ENCODE measurements at regions not wholly inside any gene's neighbourhood (a gene's known extent, or its start where the extent isn't known, plus 50 kb on each side); places are given as distances from the start of the nearest gene placed in this dataset.

DNA sequence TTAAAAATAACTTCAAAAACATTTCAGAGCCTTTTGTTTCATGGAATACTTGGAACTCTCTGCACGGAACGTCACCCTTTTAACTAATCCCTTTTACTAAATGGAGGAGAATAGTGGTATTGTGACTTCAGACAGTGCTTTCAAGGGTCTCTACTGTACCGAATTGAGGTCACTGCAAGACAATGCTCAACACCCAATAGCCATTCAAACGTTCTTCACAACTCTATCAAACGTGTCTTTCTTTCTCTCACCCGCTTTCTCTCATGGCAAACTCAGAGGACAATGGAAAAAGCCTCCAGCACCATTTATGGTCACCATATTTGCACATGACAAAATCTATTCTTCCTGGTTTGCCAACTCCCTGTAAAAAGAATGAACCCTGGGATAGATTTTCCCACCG is 132.1 kb upstream of the SOX5 start:
- DNase-seq (ENCODE audit: low spot score) = no peak

DNA sequence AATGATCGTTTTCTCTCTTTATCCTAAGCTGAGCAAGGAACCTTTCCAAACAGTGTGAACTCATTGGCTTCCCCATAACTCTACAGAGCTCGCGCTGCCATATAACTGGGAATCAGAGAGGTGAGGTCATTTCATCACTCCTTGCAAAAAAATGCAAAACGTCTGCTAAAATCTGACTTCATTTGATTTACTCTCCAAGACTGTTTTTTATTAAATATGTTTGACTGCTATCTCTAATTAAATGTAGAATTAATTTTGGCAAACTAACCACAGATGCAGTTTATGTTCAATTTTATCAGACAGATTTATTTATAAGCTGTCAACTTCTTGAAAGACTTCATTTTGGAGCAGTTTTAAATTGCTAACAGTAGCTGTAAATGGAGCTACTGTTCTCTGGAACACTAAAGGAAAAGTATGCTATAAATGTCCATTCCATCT is 131.6 kb upstream of the SOX5 start:
- DNase-seq (ENCODE audit: low spot score) = no peak

DNA sequence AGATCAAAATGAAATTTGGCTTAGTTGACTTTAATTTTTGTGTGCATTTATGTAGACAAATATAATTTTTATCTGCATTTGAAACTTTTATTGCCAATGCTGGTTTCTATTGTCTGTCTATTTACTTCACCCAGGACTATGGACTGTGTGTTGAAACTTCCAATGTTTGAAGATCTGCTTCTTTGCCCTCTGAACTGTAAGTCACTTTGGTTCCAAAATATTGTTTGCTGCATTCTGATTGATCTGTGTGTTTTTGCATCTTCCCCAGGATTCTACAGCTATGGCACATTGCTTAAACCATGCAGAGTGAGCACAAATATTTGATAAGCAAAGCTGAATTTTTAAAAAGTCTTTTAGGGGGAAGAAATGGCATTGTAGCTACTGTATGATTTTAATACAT is 131.0 kb upstream of the SOX5 start:
- no peak for DNase-seq (ENCODE audit: low spot score)

DNA sequence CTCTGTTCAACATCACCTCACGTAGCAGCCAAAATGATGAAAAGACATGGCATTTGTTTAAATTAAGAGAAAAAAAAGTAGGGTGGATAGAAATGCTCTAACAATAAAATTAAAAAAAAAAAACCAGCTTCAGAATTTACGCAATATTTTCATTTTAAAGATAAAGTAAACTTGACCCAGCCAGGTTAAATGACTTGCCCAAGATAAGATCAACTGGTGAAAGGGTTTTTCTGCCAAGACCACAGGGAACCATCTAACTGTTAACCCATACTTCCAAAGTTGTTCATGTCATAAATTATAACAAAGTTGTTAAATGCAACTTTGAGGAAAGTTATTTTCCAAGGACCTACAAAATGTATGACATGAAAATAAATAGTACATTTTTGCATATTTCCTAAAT is 129.6 kb upstream of the SOX5 start:
- no peak for DNase-seq (ENCODE audit: low spot score)

DNA sequence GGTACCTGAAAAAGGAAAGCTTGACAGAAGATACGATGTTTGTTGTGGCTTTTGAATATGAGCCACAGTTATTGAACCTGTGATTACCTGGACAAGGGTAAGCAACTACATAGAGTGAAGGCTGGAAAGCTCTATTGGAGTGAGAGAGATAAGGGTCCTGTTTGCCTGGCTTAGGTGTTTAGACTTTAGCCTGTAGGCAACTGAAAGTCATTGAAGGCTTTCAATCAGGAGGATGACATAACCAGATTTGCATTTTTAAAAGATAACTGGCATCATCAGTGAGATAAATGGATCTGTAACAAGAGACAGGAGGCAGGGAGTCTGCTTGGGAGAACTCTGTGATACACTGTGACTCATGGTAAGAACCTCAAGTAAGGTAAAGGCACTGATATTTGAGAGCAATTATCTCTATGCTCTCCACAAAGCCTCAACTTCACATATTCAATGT is 128.9 kb upstream of the SOX5 start:
- no peak for DNase-seq (ENCODE audit: low spot score)

DNA sequence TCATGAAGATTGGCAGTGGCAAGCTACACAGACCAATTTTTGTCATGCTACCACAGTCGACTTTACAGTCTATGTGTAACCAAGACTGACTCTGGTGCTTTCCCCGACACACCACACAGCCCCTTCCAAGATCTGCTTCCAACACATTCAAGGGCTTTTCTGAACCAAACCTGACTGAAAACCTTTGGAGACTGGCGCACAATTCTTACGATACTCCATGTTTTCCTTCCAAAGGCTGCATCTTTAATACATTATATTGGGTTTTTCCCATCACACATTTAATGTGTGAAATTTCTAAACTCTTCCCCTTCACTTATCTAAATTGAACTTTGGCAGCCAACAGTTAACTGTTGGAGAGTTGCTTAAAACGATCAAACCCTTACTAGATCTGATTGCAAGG is 127.7 kb upstream of the SOX5 start:
- no peak for DNase-seq (ENCODE audit: low spot score)

DNA sequence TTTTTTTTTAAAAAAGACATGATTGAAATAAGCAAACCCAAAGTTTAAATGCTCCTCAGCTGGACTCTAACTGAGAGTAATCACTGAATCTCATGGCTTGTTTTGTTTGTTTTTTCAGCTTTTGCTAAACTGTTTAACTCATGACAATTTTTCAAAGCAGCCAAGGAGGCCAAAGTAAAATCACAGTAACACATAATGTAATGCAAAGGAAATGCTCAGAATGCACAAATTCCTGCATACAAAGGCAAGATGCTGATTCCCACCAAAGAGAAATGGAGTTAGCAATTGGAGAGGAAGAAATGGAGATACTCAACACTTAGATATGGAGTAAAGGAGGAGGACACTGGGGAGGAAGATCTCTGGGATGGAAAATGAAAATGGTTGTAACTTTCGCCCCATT is 126.2 kb upstream of the SOX5 start:
- no peak for DNase-seq (ENCODE audit: low spot score)

DNA sequence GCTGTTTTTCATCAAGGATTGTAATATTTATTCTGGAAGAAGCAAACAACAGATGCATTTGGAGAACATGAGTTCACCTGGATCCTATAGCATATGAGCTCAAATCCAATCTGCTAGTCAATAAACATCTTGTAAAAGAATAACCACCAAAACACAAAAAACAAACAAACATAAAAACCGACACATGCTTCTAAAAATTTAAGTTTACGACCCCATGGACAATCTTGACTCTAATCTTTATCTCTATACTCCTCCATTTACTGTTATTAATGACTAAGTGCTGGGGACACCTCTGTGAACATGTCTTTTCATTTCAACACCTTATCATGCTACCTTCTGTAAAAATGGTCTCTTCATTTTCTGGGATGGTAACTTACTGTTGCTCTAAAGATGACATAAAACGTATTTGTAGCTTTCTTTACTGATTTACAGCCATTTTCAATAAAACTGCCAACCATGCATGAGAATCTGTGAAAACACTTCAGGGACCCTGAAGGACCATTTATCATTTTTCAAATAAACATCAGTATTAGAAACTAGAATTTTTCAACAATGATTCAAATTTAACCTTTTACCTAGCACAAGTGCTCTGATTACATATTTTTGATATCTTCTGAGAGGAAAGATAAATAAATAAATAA is 123.8 kb upstream of the SOX5 start:
- DNase-seq (ENCODE audit: low spot score) = no peak

DNA sequence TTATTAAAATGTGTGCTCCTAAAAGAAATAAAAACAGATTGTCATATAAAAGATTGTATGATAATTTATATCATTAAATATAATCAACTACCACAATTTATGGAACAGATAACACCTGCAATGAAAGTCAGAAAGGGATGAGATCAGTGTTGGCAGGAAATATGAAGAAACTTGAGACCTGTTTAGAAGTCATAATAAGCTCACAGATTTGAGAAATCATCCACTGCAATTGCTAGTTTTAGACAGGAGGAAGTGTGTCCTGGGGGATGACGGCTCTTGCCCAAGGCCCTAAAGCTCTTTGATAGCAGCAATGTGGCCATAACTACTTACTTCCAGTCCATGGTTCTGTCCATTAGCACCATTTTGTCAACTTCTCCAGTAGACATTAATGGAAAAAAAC is 122.8 kb upstream of the SOX5 start:
- DNase-seq (ENCODE audit: low spot score) = no peak

DNA sequence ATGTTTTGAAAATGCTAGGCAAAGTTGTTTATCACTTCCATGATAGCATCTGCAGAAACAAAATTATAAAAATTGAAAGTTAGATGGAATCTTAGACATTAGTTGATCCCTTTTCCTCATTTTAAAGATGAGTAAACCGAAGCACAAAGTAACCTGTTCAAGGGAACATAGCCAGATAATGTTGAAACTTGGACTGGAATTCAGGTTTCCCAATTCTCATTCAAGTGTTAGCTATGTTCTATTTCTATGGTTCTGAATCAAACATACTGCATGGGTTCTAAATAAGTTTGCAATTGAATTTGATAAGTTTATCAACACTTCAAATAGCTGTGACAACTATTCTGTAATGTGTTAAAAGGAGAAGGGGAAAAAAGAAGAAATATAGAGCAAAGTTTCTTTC is 122.4 kb upstream of the SOX5 start:
- DNase-seq (ENCODE audit: low spot score) = no peak

DNA sequence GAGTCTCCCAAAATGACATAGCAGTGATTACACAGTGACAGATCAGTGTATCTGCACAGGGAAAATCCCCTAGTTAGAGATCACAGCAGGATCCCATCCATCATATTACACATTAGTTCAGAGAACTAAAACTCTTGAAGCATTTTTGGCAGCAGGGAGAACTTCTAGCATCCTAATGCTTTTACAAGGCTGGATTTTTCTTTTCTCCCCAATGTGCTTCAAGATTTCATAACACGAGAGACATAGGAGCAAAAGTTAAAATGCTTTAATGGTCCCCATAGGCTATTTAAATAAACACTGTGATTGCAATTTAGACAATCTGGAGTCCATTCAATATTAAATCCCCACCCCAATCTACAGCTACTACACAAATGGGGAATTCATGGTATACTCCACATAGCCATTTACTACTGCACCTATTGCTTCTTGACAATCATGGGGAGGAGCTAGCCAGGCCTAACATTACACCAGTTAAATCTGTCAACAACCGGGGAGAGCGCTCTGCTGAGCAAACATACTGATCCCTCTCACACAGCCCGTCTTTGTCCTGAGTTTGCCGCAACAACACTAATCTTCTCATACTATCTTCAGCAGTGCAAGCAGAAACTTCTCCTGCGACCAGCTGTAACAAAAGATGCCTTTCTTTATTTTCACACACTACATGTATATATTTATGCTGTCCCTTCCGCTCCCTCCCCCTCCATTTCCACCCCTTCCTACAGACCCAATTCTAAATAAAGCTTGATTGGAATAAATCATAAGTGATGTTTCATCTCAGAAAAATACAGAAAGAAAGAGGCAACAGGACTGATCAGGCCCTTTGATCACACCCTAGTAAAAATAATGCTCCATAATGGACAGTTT is 120.3 kb upstream of the SOX5 start:
- DNase-seq (ENCODE audit: low spot score) = no peak

DNA sequence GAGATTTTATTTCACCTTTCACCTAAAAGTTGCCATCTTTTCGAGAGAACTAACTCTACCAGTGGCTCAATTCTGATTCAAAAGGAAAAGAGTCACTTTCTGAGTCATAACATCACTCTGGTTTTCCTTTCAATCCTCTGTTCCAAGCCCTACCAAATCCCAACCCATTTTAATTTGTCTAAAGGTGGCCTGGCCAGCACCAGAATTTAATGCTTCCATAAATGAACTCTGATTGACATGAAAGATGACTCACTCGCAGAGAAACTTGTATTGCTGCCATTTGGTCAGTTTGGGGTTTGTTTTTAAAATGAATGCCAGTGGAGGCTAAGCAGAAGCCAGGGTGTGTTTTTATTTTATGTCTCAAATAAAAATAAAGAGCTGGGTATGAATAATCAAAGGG is 117.4 kb upstream of the SOX5 start:
- peak; percentile 29 for DNase-seq (ENCODE audit: low spot score)

DNA sequence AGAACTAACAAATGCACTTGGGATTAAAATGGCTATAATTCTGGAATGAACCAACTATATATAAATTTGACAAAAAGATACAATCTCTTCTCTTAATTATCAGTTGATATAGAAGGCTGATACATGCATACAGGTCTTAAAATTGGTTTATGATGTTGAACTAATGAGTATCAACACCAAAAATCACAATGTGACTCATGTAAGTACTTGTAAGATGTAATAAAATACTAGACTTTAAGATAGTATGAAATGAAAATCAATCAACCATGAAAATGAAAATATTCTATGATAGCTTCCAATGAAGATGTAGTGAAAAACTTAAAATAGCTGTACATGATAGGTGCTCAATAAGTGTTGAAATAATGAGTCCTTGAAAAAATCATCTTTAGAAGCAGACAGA is 116.6 kb upstream of the SOX5 start:
- DNase-seq (ENCODE audit: low spot score) = no peak

DNA sequence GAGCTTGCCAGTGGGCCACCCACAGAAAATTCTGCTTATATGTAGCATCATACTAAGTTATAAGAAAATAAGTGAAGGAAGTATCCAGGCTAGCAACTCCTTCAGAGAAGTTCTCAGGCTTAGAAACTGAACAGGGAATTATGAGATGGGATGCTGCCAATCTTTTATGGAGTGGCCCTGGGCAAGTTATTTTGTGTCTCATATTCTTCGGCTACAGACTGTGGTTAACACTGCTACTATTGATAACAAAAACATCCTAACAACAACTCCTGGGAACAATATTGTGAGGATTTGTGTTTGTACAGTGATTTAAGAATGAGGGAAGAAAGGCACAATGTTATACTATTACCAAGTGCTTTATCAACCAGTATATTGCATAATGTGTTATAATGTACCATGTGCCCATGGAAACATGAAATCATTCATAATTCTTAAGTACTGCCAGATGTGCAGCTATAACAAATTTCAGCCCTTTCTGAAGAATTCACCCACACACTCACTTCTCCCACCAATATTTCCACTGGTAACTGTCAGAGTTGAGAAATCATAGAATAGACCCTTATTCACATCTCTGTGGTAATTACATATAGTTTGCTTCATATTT is 113.3 kb upstream of the SOX5 start:
- no peak for DNase-seq (ENCODE audit: low spot score)

DNA sequence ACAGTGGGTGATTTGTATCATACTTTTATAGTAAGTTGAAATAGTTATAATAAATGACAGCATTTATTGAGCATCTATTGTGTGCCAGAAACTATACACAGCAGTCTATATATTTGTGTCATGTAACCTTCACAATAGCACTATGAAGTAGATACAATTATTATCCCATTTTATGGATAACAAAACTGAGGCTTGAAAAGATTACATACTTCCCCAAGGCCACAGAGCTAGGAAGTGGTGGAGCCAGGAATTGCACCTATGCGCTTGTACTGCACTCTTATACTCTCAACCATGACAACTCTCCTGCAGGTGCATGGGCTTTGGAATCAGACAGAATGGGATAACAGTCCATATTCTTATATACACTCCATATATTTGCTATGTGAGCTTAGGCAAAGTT is 110.6 kb upstream of the SOX5 start:
- DNase-seq (ENCODE audit: low spot score) = no peak

DNA sequence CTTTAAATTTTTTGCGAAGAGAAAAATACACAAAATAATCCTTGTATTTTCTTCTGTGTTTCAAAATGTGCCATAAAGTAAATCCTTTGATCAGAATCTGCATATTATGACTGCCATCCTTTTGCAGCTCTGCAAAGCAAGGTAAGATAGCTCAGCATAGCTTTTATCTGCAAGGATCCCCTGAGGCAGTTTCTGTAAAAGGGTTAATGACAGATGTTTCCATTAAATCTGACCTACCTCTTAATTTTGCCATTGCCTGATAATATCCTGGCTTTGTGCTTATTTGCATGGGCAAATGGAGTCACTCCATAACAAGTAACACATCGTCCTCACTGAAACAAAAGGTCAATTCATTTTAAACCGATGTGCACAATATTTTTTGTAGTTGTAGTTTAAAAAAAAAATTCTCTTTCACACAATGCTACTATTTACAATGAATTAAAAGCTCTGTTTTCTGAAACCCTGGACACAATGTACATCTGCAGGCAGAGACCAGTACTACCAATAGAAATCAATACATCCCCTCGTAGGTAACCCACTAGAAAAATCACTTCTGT is 108.5 kb upstream of the SOX5 start:
- DNase-seq (ENCODE audit: low spot score) = no peak

DNA sequence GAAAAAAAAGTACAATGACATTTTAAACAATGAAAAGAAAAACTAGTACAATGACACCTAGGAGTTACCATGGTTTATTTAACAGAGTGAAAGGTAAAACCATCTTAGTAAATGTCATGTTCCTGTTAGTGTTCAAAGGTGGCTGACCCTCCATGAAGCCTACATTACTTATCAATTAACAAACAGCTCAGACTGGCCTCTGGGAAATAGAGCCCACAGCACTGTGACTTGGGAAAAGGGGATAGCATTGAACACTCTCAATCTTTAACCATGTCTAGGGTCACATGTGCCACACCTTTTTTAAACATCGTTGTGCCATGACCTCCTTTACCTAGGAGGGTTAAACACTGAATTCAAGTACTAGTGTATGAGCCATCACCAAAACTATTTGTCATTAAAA is 106.3 kb upstream of the SOX5 start:
- no peak for DNase-seq (ENCODE audit: low spot score)

DNA sequence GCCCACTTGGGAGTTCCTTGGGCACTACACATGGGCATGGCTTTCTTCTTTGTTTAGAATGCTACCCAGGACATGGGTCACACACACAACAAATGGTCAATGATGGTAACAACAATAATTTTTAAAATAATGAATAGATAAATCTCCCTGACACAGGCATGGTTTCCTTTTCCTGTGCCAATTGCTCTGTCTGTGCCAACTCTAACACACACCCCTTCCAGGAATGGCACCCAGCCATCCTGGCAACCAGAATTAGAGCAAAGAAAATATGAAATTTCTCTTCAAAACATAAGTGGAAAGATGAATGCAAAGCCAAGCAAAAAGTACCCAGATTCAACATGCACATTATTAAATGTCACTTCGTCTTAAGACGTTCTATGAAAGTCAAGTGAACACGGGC is 104.9 kb upstream of the SOX5 start:
- DNase-seq (ENCODE audit: low spot score) = no peak

DNA sequence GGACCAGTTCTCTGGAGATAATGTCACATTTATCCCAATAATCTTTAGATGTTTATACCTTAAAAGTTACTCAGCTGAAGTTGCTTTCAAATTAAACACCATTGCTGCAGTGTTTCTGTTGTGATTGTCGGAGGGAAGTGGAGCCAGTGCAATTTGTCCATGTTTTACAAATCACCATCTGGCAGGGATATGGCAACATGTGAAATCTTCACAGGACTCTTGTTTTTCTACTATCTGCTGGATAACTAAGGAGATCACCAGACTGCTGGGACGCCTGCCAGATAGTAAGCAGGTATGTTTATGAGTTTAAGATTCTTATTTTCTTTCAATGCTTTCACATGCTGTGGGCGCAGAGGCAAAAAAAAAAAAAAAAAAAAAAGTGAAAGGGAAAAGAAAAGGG is 100.3 kb upstream of the SOX5 start:
- no peak for DNase-seq (ENCODE audit: low spot score)

DNA sequence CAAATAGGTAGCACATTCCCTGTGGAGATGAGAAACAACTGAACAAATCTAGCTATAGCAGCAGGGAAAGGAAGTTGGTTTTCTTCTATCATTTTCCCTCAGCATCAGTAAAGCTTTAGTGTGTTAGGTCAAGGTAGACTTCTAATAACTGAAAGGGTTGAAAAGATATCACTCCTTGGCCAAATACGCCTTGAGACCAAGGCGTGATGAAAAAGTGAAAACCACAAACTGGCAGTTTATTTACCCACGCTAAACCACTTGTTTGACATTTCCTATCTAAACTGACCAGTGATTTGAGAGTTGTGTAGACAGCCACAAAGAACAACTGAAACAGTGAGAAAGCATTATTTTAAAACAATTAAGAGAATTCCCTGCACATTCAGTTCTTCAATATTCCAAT is 99.6 kb upstream of the SOX5 start:
- no peak for DNase-seq (ENCODE audit: low spot score)

DNA sequence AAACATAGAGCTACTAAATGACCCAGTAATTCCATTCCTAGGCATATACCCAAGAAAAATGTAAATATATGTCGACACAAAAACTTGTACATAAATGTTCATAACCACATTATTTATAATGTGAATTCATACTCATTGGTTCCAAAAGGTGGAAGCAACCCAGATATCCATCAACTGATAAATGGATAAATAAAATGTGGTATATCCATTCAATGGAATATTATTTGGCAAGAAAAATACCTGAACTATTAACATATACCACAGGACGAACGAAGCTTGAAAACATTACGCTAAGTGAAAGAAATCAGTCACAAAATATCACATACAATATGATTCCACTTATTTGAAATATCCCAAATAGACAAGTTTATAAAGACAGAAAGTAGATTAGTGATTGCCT is 99.0 kb upstream of the SOX5 start:
- DNase-seq (ENCODE audit: low spot score) = no peak

DNA sequence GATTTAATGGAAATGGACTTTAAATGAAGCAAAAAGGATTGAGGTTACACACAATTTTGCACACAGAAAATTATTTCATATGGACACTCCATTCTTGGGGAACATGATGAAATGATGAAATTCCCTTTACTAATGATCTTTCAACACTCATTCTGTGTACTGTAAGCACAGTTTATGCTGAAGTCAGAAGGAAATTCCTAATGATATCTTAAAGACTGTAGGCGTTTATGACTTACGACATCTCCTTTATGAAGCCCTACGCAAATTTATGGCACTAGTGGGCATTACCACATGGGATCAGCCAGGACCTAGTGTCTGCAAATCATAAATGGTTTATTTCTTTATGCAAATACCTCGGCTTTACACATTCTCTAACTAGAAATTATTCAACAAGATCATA is 97.9 kb upstream of the SOX5 start:
- DNase-seq (ENCODE audit: low spot score) = no peak

DNA sequence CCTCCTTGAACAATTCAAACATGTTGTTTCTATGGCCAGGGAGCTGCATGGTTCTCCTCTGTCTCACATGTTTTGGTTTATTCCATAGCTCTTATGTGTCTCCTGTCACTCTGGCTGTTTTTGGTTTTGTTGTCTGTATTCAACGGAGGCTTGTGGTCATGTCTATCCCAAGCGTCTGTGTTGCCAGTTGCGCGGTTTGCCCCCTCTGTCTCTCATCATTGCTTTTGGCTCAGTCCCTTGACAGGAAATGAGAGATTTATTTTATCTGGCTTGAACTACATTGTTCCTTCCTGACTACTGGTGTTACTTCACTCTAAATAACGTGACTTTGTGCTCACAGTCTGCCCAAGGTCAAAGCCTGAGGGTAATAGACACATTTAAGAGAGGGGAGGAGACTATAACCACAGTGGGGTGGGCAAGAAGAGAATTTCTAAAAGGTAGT is 96.4 kb upstream of the SOX5 start:
- DNase-seq (ENCODE audit: low spot score) = peak; percentile 12
